ENCODE measurements at regions not wholly inside any gene's neighbourhood (a gene's known extent, or its start where the extent isn't known, plus 50 kb on each side); places are given as distances from the start of the nearest gene placed in this dataset.

- TF ChIP-seq, protein P1, sequence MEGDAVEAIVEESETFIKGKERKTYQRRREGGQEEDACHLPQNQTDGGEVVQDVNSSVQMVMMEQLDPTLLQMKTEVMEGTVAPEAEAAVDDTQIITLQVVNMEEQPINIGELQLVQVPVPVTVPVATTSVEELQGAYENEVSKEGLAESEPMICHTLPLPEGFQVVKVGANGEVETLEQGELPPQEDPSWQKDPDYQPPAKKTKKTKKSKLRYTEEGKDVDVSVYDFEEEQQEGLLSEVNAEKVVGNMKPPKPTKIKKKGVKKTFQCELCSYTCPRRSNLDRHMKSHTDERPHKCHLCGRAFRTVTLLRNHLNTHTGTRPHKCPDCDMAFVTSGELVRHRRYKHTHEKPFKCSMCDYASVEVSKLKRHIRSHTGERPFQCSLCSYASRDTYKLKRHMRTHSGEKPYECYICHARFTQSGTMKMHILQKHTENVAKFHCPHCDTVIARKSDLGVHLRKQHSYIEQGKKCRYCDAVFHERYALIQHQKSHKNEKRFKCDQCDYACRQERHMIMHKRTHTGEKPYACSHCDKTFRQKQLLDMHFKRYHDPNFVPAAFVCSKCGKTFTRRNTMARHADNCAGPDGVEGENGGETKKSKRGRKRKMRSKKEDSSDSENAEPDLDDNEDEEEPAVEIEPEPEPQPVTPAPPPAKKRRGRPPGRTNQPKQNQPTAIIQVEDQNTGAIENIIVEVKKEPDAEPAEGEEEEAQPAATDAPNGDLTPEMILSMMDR (IDR thresholded peaks at IDR 0.05; ENCODE audit: control insufficient read depth, extremely low read depth, insufficient read depth), result peak; percentile 57
- no peak for DNase-seq (ENCODE audit: low read depth)
- H3K4me3 ChIP-seq (ENCODE audit: low read depth, low read length), result no peak overlapping the region
Observed at GRCh38 chr12:111174251-111174960, 194.5 kb downstream of the PHETA1 start.

- no peak overlapping the region for H3K4me3 ChIP-seq (ENCODE audit: low read depth, low read length)
- TF ChIP-seq, protein P1 (IDR thresholded peaks at IDR 0.05; ENCODE audit: control insufficient read depth, extremely low read depth, insufficient read depth), result no peak
- no peak for DNase-seq (ENCODE audit: low read depth)
Observed at GRCh38 chr12:111173836-111174235, 195.1 kb downstream of the PHETA1 start.

DNA sequence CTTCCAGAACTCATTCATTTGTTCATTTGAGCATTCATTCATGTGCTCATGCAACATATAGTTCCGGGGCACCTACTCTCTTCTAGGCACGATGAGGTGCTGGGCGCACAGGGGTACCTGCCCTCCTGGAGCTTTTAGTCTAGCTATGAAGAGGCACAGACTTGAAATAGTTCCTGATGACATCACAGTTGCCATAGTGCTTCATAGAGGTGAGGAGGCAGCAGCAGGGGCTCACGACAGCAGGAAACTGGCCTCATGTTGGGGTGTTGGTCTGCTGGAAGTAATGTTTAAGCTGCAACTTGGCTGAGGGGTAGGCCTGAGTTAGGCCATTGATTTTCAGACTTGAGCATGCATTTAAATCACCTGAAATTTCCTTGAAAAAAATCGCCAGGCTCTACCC is 195.5 kb downstream of the PHETA1 start:
- DNase-seq (ENCODE audit: low read depth), result no peak
- no peak overlapping the region for H3K4me3 ChIP-seq (ENCODE audit: low read depth, low read length)
- TF ChIP-seq, protein P1 (IDR thresholded peaks at IDR 0.05; ENCODE audit: control insufficient read depth, extremely low read depth, insufficient read depth), result no peak

DNA sequence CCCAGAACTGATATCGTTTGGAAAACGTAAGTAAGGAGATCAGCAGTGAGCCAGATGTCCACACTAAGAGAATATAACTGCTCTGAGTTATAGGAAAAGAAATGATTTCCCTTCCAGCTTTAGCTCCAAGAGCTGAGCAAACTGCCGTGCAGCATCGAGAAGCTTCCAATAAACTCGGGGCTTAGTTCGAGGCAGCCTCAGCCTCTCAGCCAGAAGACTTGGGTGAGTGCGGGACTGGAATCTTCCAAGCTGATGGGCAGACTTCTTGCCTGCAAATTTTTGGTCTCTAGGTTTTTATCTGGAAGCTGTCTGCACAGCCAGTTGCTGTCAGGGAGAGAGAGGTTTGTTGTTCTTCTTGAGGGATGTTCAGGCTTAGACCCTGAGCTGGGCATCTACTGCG is 196.1 kb downstream of the PHETA1 start:
- no peak overlapping the region for H3K4me3 ChIP-seq (ENCODE audit: low read depth, low read length)
- TF ChIP-seq, protein P1 (IDR thresholded peaks at IDR 0.05; ENCODE audit: control insufficient read depth, extremely low read depth, insufficient read depth), result no peak
- DNase-seq (ENCODE audit: low read depth), result no peak

- TF ChIP-seq, protein P1 (IDR thresholded peaks at IDR 0.05; ENCODE audit: control insufficient read depth, extremely low read depth, insufficient read depth), result no peak
- no peak overlapping the region for H3K4me3 ChIP-seq (ENCODE audit: low read depth, low read length)
- DNase-seq (ENCODE audit: low read depth), result no peak
Observed at GRCh38 chr12:111171832-111172231, 197.1 kb downstream of the PHETA1 start.

DNA sequence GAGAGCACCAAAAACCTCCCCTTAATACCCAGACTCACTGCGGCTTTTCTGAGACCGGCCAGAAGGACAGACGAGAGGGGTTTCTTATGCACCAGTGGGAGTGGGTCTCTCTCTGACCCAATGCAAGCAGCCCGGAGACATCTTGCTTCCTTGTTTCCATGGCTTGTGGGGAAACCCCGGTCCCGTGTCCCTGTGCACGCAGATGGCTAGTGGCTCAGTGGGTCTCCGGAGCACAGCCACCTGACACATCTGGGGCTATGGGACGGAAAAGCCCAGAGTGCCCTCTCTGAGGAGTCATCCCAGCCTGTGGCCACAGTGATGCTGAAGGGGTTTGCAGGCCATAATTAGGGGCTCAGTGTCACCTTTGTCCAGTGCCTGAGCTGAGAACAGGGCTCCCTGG is 197.6 kb downstream of the PHETA1 start:
- no peak overlapping the region for H3K4me3 ChIP-seq (ENCODE audit: low read depth, low read length)
- DNase-seq (ENCODE audit: low read depth), result no peak
- TF ChIP-seq, protein P1 (IDR thresholded peaks at IDR 0.05; ENCODE audit: control insufficient read depth, extremely low read depth, insufficient read depth), result no peak

- TF ChIP-seq, protein P1 (IDR thresholded peaks at IDR 0.05; ENCODE audit: control insufficient read depth, extremely low read depth, insufficient read depth), result no peak
- DNase-seq (ENCODE audit: low read depth), result no peak
Observed at GRCh38 chr12:111170543-111170942, 198.4 kb downstream of the PHETA1 start.

More at GRCh38 chr12:111170543-111170942, 198.4 kb downstream of the PHETA1 start:
- no peak overlapping the region for H3K4me3 ChIP-seq (ENCODE audit: low read depth, low read length)
